ENCODE measurements at regions not wholly inside any gene's neighbourhood (a gene's known extent, or its start where the extent isn't known, plus 50 kb on each side); places are given as distances from the start of the nearest gene placed in this dataset.

DNA sequence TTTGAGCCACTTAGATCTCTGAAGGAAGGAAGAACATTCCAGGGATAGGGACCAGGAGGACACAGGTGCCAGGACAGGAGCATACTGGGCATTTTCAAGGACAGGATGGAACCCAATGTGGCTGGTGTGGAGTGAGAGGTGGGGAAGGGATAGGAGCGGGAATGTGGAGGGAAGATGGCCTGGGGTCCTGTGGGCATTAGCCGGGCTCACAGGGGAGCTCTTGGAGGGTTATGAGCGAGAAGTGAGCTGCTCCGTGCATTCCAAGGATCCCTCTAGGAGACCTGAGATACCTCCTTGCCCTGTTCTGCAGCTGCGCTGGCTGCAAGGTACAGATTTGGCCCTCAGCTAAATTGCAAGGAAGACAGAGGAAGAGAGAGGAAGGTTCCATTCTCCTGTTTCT is 87.5 kb downstream of the IER5 start:
- TF ChIP-seq GATA2 (IDR thresholded peaks at IDR 0.05; ENCODE audit: low read depth, low read length) (no peak), GATA3 (IDR thresholded peaks at IDR 0.05; ENCODE audit: low read depth, low read length) (no peak)

Data from SH-SY5Y (cell line).